GM12878 (cell line): ENCODE measurements at regions not wholly inside any gene's neighbourhood (a gene's known extent, or its start where the extent isn't known, plus 50 kb on each side); places are given as distances from the start of the nearest gene placed in this dataset.

ENCODE experiments used
- LARP7 ChIP-seq: fragments of 450-650 bp; IDR thresholded peaks from 2 replicates; pipeline ENCODE4 v1.6.1; 2017; ENCODE audit warnings: mild to moderate bottlenecking
- NFYB ChIP-seq: IDR thresholded peaks from 2 replicates; pipeline ENCODE4 v1.6.1; 2011; ENCODE audit warnings: low read depth, mild to moderate bottlenecking, low read length, improper control_type of control experiment, moderate library complexity; ENCODE audit not compliant: insufficient read depth
- ZNF274 ChIP-seq: IDR thresholded peaks from one replicate; pipeline ENCODE4 v1.8.0; 2011; ENCODE audit not compliant: insufficient read length, insufficient read depth
- TF ChIP-seq, protein P1 (sequence below), 3 experiments: IDR thresholded peaks in 2 of 3; conservative IDR thresholded peaks in 1 of 3; 2 replicates each; pipeline ENCODE4 v1.5.1; 2011; ENCODE audit warnings: low read depth in 3 of 3, low read length in 3 of 3, mild to moderate bottlenecking in 3 of 3, control low read depth in 2 of 3, moderate library complexity in 2 of 3, inconsistent platforms in 1 of 3, mixed read lengths in 1 of 3; ENCODE audit not compliant: control insufficient read depth in 2 of 3, insufficient read depth in 1 of 3; ENCODE audit errors: extremely low read depth in 1 of 3

DNA sequence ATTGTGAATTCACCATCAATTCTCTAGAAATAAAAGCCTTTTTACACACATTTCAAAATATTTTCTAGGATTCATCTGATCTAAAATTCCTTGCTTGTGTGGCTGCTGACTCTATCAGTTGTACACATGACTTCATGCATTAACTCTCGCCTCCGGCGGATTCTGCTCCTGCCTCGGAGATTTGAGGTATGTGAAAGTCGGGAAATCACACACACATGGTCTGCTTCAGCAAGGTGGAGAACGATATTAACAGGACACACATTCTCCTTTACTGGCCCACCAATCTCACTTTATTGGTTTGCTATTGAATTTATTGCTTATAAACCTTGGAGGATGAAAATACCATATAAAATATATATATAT, 855.7 kb downstream of the SLITRK5 start:
- TF ChIP-seq ZNF274 (no peak), NFYB (no peak), LARP7 (no peak)
- TF ChIP-seq, protein P1, sequence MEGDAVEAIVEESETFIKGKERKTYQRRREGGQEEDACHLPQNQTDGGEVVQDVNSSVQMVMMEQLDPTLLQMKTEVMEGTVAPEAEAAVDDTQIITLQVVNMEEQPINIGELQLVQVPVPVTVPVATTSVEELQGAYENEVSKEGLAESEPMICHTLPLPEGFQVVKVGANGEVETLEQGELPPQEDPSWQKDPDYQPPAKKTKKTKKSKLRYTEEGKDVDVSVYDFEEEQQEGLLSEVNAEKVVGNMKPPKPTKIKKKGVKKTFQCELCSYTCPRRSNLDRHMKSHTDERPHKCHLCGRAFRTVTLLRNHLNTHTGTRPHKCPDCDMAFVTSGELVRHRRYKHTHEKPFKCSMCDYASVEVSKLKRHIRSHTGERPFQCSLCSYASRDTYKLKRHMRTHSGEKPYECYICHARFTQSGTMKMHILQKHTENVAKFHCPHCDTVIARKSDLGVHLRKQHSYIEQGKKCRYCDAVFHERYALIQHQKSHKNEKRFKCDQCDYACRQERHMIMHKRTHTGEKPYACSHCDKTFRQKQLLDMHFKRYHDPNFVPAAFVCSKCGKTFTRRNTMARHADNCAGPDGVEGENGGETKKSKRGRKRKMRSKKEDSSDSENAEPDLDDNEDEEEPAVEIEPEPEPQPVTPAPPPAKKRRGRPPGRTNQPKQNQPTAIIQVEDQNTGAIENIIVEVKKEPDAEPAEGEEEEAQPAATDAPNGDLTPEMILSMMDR (IDR thresholded peaks at IDR 0.05 in 2 of 3, conservative IDR thresholded peaks at IDR 0.05 in 1 of 3; ENCODE audit: control insufficient read depth in 2 of 3, extremely low read depth in 1 of 3, insufficient read depth in 1 of 3, low read depth in 3 of 3, low read length in 3 of 3) = no peak
